HG02870 (cell line): ENCODE measurements at regions not wholly inside any gene's neighbourhood (a gene's known extent, or its start where the extent isn't known, plus 50 kb on each side); places are given as distances from the start of the nearest gene placed in this dataset.
A peak's percentile ranks its signal among the peaks of the same experiment; 100 is the strongest.

Experiments used
- ATAC-seq: cut with Tn5 transposase; IDR thresholded peaks from one replicate; pipeline ENCODE4 v1.9.1; 2021; ENCODE audit warnings: mild to moderate bottlenecking, moderate library complexity; ENCODE audit not compliant: unreplicated experiment

GRCh38 chr11:111194860-111195568 is 50.5 kb upstream of the POU2AF2 start:
- no peak for ATAC-seq

GRCh38 chr11:111193924-111194490 is 51.5 kb upstream of the POU2AF2 start:
- no peak for ATAC-seq

GRCh38 chr11:111189466-111189865 is 56.1 kb upstream of the POU2AF2 start:
- ATAC-seq = no peak

GRCh38 chr11:111186308-111186915 is 59.1 kb upstream of the POU2AF2 start:
- no peak for ATAC-seq

- no peak for ATAC-seq
Measured at GRCh38 chr11:111185266-111185665, 60.3 kb upstream of the POU2AF2 start.

GRCh38 chr11:111183706-111184105 is 61.8 kb upstream of the POU2AF2 start:
- ATAC-seq = no peak

GRCh38 chr11:111179184-111179910 is 66.2 kb upstream of the POU2AF2 start:
- no peak for ATAC-seq

GRCh38 chr11:111177037-111177871 is 68.3 kb upstream of the POU2AF2 start:
- ATAC-seq = peak; percentile 67

GRCh38 chr11:111176603-111177002 is 68.9 kb upstream of the POU2AF2 start:
- ATAC-seq = peak; percentile 49

GRCh38 chr11:111173221-111173620 is 72.3 kb upstream of the POU2AF2 start:
- no peak for ATAC-seq

GRCh38 chr11:111172321-111172862 is 73.1 kb upstream of the POU2AF2 start:
- no peak for ATAC-seq

- no peak for ATAC-seq
Measured at GRCh38 chr11:111170761-111171379, 74.7 kb upstream of the POU2AF2 start.

GRCh38 chr11:111169367-111169766 is 76.2 kb upstream of the POU2AF2 start:
- ATAC-seq = no peak

- no peak for ATAC-seq
Measured at GRCh38 chr11:111168871-111169270, 76.7 kb upstream of the POU2AF2 start.

- no peak for ATAC-seq
Measured at GRCh38 chr11:111167666-111168065, 77.9 kb upstream of the POU2AF2 start.

- no peak for ATAC-seq
Measured at GRCh38 chr11:111166598-111166997, 78.9 kb upstream of the POU2AF2 start.

- no peak for ATAC-seq
Measured at GRCh38 chr11:111162305-111162704, 83.2 kb upstream of the POU2AF2 start.

GRCh38 chr11:111157571-111157970 is 88.0 kb upstream of the POU2AF2 start:
- no peak for ATAC-seq

GRCh38 chr11:111155021-111155420 is 90.5 kb upstream of the POU2AF2 start:
- no peak for ATAC-seq

GRCh38 chr11:111153194-111153593 is 92.3 kb upstream of the POU2AF2 start:
- no peak for ATAC-seq
